ENCODE measurements at regions not wholly inside any gene's neighbourhood (a gene's known extent, or its start where the extent isn't known, plus 50 kb on each side); places are given as distances from the start of the nearest gene placed in this dataset.

GRCh38 chr22:48262596-48263430, 1500.4 kb downstream of the TBC1D22A start:
- Histone ChIP-seq H3K4me3 (no peak overlapping the region), H3K36me3 (no peaks in the 10 kb centered on the region), H3K27me3 (no peaks in the 10 kb centered on the region), H3K9me3 (no peaks in the 10 kb centered on the region), H3K4me1 (no peaks in the 10 kb centered on the region), H3K27ac (no peak overlapping the region)
- TF ChIP-seq CTCF (IDR thresholded peaks at IDR 0.05) (no peak), EP300 (IDR thresholded peaks at IDR 0.05) (no peak), POLR2A (IDR thresholded peaks at IDR 0.05) (no peak)
- WGBS, 2 donors = 82 to 87% methylated on average over 8 to 10 of the region's 10 CpGs
- DNase-seq (ENCODE audit: low spot score in 2 of 2) = no peak

DNA sequence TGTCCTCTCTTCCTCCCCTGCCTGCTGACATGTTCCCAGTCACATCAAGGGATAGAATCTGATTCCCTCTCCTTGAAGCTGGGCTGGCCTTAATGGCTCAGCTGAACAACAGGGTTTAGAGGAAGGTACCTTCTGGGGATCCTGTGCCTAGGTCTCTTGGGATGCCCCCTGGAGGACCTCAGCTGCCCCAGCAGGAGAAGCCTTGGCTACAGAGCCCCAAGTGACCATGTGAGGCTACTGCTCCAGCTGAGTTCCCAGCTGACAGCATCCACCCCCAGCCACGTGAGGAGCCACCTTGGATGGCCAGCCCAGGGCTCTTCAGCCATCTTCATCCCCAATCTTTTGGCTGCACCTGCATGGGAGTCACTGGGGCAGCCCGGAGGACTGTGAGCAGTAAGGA, 1499.3 kb downstream of the TBC1D22A start:
- no peaks in the 10 kb centered on the region for H3K4me1 ChIP-seq
- H3K4me3 ChIP-seq = no peak overlapping the region
- no peak overlapping the region for H3K27ac ChIP-seq
- TF ChIP-seq CTCF (IDR thresholded peaks at IDR 0.05) (no peak), EP300 (IDR thresholded peaks at IDR 0.05) (no peak), POLR2A (IDR thresholded peaks at IDR 0.05) (no peak)
- WGBS, 2 donors = 89 to 100% methylated on average over 2 of the region's 2 CpGs
- H3K27me3 ChIP-seq = no peaks in the 10 kb centered on the region
- no peaks in the 10 kb centered on the region for H3K36me3 ChIP-seq
- DNase-seq (ENCODE audit: low spot score in 2 of 2) = no peak
- H3K9me3 ChIP-seq = no peaks in the 10 kb centered on the region

- no peaks in the 10 kb centered on the region for H3K27me3 ChIP-seq
- H3K9me3 ChIP-seq = no peaks in the 10 kb centered on the region
- no peaks in the 10 kb centered on the region for H3K36me3 ChIP-seq
- DNase-seq (ENCODE audit: low spot score in 2 of 2) = no peak
- no peak overlapping the region for H3K27ac ChIP-seq
- H3K4me1 ChIP-seq = no peaks in the 10 kb centered on the region
- H3K4me3 ChIP-seq = no peak overlapping the region
- TF ChIP-seq EP300 (IDR thresholded peaks at IDR 0.05) (no peak), CTCF (IDR thresholded peaks at IDR 0.05) (no peak), POLR2A (IDR thresholded peaks at IDR 0.05) (no peak)
- 96% methylated on average over 12 of the region's 12 CpGs for WGBS, 2 donors
These were observed 1498.7 kb downstream of the TBC1D22A start for GRCh38 chr22:48261048-48261621.

GRCh38 chr22:48259991-48260670, 1497.7 kb downstream of the TBC1D22A start:
- H3K27ac ChIP-seq = no peak overlapping the region
- no peaks in the 10 kb centered on the region for H3K36me3 ChIP-seq
- no peak for TF ChIP-seq CTCF (IDR thresholded peaks at IDR 0.05)
- TF ChIP-seq POLR2A (IDR thresholded peaks at IDR 0.05) = no peak
- no peak for TF ChIP-seq EP300 (IDR thresholded peaks at IDR 0.05)
- 91 to 94% methylated on average over 8 of the region's 8 CpGs for WGBS, 2 donors
- no peaks in the 10 kb centered on the region for H3K9me3 ChIP-seq
- H3K4me1 ChIP-seq = no peaks in the 10 kb centered on the region
- no peaks in the 10 kb centered on the region for H3K27me3 ChIP-seq
- H3K4me3 ChIP-seq = no peak overlapping the region
- DNase-seq (ENCODE audit: low spot score in 2 of 2) = no peak

GRCh38 chr22:48258811-48259210, 1496.4 kb downstream of the TBC1D22A start:
- no peak for DNase-seq (ENCODE audit: low spot score in 2 of 2)
- Histone ChIP-seq H3K27ac (no peak overlapping the region), H3K36me3 (no peaks in the 10 kb centered on the region), H3K4me3 (no peak overlapping the region), H3K9me3 (no peaks in the 10 kb centered on the region), H3K27me3 (no peaks in the 10 kb centered on the region), H3K4me1 (no peaks in the 10 kb centered on the region)
- 82 to 87% methylated on average over 8 of the region's 8 CpGs for WGBS, 2 donors
- TF ChIP-seq CTCF (IDR thresholded peaks at IDR 0.05) = no peak
- no peak for TF ChIP-seq POLR2A (IDR thresholded peaks at IDR 0.05)
- no peak for TF ChIP-seq EP300 (IDR thresholded peaks at IDR 0.05)

Data from tibial nerve (tissue), 4 donors.